ENCODE measurements at regions not wholly inside any gene's neighbourhood (a gene's known extent, or its start where the extent isn't known, plus 50 kb on each side); places are given as distances from the start of the nearest gene placed in this dataset.

DNA sequence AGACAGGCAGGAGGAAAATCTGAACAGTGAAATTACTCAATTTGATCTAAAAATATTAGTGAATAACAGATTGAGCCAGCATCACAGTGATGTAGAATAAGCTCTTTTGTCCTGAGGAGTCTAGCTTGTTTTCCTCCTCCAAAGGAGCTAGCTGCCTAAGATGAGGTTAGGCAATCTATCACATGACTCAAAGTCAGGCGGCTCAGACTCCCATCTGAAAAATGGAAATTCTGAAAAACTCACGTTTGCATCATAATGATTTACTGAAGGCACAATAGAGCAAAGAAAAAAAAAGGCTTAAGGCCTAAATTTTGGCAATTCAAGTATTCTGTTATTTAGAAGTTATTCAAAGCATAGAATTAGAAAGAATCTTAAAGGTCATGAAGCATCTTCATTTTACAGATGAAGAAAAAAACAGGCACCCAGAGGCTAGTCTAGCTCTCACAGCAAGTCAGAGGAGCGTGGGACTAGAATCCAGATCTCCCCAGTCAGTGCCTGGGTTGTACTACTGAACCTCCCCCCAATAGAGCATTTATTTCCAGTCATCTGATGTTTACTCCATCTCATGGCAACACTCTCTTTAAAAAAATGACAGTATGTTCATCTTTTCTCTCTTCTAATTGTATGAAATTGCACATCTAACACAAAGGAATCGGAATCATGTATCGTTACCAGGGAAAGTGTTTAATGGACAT is 62.5 kb upstream of the ATF3 start:
- H3K27me3 ChIP-seq (ENCODE audit: low read depth, low read length): no peaks in the 10 kb centered on the region
- no peaks in the 10 kb centered on the region for H3K36me3 ChIP-seq (ENCODE audit: control insufficient read depth in 1 of 2, insufficient read depth in 2 of 2, low read length in 2 of 2)
- no peaks in the 10 kb centered on the region for H3K4me1 ChIP-seq (ENCODE audit: control insufficient read depth in 1 of 2, insufficient read depth in 2 of 2, low read length in 2 of 2)
- no peak overlapping the region for H3K4me3 ChIP-seq (ENCODE audit: low read depth in 1 of 2, low read length in 2 of 2)
- no peaks in the 10 kb centered on the region for H3K9me3 ChIP-seq (ENCODE audit: control insufficient read depth in 1 of 2, low read length in 2 of 2)
- peak overlapping the region; percentile 54 for H3K27ac ChIP-seq (ENCODE audit: low read length)

DNA sequence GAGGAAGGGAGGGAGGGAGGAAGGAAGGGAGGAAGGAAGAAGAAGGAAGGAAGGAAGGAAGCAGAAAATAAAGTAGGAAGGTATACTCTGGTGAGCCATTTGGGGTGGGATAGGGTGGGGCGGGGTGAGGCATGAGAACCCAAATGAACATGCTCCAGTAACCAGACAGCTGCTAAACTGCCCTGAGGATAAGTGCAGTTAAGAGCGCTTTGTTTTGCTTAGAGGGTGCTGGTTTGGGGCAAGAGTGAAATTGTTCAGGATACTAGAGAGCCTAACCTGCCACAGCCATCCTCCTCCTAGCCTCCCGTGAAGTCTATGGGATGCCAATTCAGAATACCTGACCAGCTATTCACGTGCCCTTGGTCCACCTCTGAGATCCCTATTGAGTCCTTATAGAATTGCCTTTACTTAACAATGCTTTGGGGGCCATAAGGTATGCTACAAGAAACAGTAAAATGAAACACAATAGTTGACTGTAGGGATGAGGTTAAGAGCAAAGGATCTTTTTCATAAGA is 59.0 kb upstream of the ATF3 start:
- no peaks in the 10 kb centered on the region for H3K36me3 ChIP-seq (ENCODE audit: control insufficient read depth in 1 of 2, insufficient read depth in 2 of 2, low read length in 2 of 2)
- no peaks in the 10 kb centered on the region for H3K4me1 ChIP-seq (ENCODE audit: control insufficient read depth in 1 of 2, insufficient read depth in 2 of 2, low read length in 2 of 2)
- no peaks in the 10 kb centered on the region for H3K27me3 ChIP-seq (ENCODE audit: low read depth, low read length)
- no peak overlapping the region for H3K4me3 ChIP-seq (ENCODE audit: low read depth in 1 of 2, low read length in 2 of 2)
- no peak overlapping the region for H3K27ac ChIP-seq (ENCODE audit: low read length)
- H3K9me3 ChIP-seq (ENCODE audit: control insufficient read depth in 1 of 2, low read length in 2 of 2): no peaks in the 10 kb centered on the region

DNA sequence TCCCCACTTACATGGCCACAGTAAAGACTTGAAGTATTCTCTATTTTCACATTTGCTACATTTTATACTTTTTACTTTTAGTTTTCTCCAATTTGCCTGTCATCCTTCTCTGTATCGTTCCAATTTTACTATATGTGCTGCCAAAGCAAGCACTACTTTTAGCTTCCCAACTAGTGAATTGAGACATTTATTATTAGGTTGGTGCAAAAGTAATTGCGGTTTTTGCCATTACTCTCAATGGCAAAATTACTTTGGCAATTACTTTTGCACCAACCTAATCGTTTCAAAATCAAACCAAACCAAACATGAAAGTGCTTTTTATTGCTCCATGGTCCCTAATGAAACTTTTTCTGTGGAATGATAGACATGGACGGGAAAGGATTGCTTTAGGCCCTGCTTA is 56.6 kb upstream of the ATF3 start:
- Histone ChIP-seq H3K4me1 (ENCODE audit: control insufficient read depth in 1 of 2, insufficient read depth in 2 of 2, low read length in 2 of 2) (no peaks in the 10 kb centered on the region), H3K27me3 (ENCODE audit: low read depth, low read length) (no peaks in the 10 kb centered on the region), H3K36me3 (ENCODE audit: control insufficient read depth in 1 of 2, insufficient read depth in 2 of 2, low read length in 2 of 2) (no peaks in the 10 kb centered on the region), H3K9me3 (ENCODE audit: control insufficient read depth in 1 of 2, low read length in 2 of 2) (no peaks in the 10 kb centered on the region), H3K27ac (ENCODE audit: low read length) (no peak overlapping the region), H3K4me3 (ENCODE audit: low read depth in 1 of 2, low read length in 2 of 2) (no peak overlapping the region)

- Histone ChIP-seq H3K27ac (ENCODE audit: low read length) (no peak overlapping the region), H3K4me3 (ENCODE audit: low read depth in 1 of 2, low read length in 2 of 2) (no peak overlapping the region), H3K36me3 (ENCODE audit: control insufficient read depth in 1 of 2, insufficient read depth in 2 of 2, low read length in 2 of 2) (no peaks in the 10 kb centered on the region), H3K9me3 (ENCODE audit: control insufficient read depth in 1 of 2, low read length in 2 of 2) (no peaks in the 10 kb centered on the region), H3K27me3 (ENCODE audit: low read depth, low read length) (no peaks in the 10 kb centered on the region), H3K4me1 (ENCODE audit: control insufficient read depth in 1 of 2, insufficient read depth in 2 of 2, low read length in 2 of 2) (no peaks in the 10 kb centered on the region)
These were observed 54.9 kb upstream of the ATF3 start for GRCh38 chr1:212553676-212554075.

DNA sequence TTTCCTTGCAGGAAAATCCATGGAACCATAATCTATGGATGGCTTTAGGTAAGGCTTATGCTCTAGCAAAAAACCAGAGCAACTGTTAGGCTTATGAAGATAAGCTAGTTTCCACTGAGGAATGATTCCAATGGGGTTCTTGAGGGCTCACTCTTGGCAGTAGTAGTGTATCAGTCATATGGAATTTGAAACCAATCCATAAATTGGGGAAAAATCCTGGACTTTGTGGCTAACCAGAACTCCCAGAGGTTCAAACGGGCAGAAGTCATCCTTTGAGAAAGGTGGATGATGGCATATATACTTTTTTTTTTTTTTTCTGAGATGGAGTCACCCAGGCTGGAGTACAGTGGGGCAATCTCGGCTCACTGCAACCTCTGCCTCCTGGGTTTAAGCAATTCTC is 54.2 kb upstream of the ATF3 start:
- H3K4me1 ChIP-seq (ENCODE audit: control insufficient read depth in 1 of 2, insufficient read depth in 2 of 2, low read length in 2 of 2): no peaks in the 10 kb centered on the region
- no peak overlapping the region for H3K27ac ChIP-seq (ENCODE audit: low read length)
- no peaks in the 10 kb centered on the region for H3K9me3 ChIP-seq (ENCODE audit: control insufficient read depth in 1 of 2, low read length in 2 of 2)
- no peaks in the 10 kb centered on the region for H3K36me3 ChIP-seq (ENCODE audit: control insufficient read depth in 1 of 2, insufficient read depth in 2 of 2, low read length in 2 of 2)
- no peaks in the 10 kb centered on the region for H3K27me3 ChIP-seq (ENCODE audit: low read depth, low read length)
- H3K4me3 ChIP-seq (ENCODE audit: low read depth in 1 of 2, low read length in 2 of 2): no peak overlapping the region

- no peaks in the 10 kb centered on the region for H3K36me3 ChIP-seq (ENCODE audit: control insufficient read depth in 1 of 2, insufficient read depth in 2 of 2, low read length in 2 of 2)
- H3K4me3 ChIP-seq (ENCODE audit: low read depth in 1 of 2, low read length in 2 of 2): no peak overlapping the region
- no peak overlapping the region for H3K27ac ChIP-seq (ENCODE audit: low read length)
- H3K4me1 ChIP-seq (ENCODE audit: control insufficient read depth in 1 of 2, insufficient read depth in 2 of 2, low read length in 2 of 2): no peaks in the 10 kb centered on the region
- no peaks in the 10 kb centered on the region for H3K9me3 ChIP-seq (ENCODE audit: control insufficient read depth in 1 of 2, low read length in 2 of 2)
- H3K27me3 ChIP-seq (ENCODE audit: low read depth, low read length): no peaks in the 10 kb centered on the region
These were observed 53.1 kb upstream of the ATF3 start for GRCh38 chr1:212555426-212555825.

- Histone ChIP-seq H3K9me3 (ENCODE audit: control insufficient read depth in 1 of 2, low read length in 2 of 2) (no peaks in the 10 kb centered on the region), H3K27ac (ENCODE audit: low read length) (no peak overlapping the region)
These were observed 51.6 kb upstream of the ATF3 start for GRCh38 chr1:212556822-212557549.

GRCh38 chr1:212557739-212558692 is 50.5 kb upstream of the ATF3 start:
- Histone ChIP-seq H3K4me1 (ENCODE audit: control insufficient read depth in 1 of 2, insufficient read depth in 2 of 2, low read length in 2 of 2) (no peaks in the 10 kb centered on the region), H3K36me3 (ENCODE audit: control insufficient read depth in 1 of 2, insufficient read depth in 2 of 2, low read length in 2 of 2) (no peaks in the 10 kb centered on the region), H3K27me3 (ENCODE audit: low read depth, low read length) (no peaks in the 10 kb centered on the region), H3K27ac (ENCODE audit: low read length) (peak overlapping the region; percentile 37), H3K9me3 (ENCODE audit: control insufficient read depth in 1 of 2, low read length in 2 of 2) (no peaks in the 10 kb centered on the region), H3K4me3 (ENCODE audit: low read depth in 1 of 2, low read length in 2 of 2) (peak overlapping the region; percentile 34 to 64)

More at GRCh38 chr1:212556822-212557549, 51.6 kb upstream of the ATF3 start:
- no peaks in the 10 kb centered on the region for H3K27me3 ChIP-seq (ENCODE audit: low read depth, low read length)
- H3K4me1 ChIP-seq (ENCODE audit: control insufficient read depth in 1 of 2, insufficient read depth in 2 of 2, low read length in 2 of 2): no peaks in the 10 kb centered on the region
- no peak overlapping the region for H3K4me3 ChIP-seq (ENCODE audit: low read depth in 1 of 2, low read length in 2 of 2)
- H3K36me3 ChIP-seq (ENCODE audit: control insufficient read depth in 1 of 2, insufficient read depth in 2 of 2, low read length in 2 of 2): no peaks in the 10 kb centered on the region

DNA sequence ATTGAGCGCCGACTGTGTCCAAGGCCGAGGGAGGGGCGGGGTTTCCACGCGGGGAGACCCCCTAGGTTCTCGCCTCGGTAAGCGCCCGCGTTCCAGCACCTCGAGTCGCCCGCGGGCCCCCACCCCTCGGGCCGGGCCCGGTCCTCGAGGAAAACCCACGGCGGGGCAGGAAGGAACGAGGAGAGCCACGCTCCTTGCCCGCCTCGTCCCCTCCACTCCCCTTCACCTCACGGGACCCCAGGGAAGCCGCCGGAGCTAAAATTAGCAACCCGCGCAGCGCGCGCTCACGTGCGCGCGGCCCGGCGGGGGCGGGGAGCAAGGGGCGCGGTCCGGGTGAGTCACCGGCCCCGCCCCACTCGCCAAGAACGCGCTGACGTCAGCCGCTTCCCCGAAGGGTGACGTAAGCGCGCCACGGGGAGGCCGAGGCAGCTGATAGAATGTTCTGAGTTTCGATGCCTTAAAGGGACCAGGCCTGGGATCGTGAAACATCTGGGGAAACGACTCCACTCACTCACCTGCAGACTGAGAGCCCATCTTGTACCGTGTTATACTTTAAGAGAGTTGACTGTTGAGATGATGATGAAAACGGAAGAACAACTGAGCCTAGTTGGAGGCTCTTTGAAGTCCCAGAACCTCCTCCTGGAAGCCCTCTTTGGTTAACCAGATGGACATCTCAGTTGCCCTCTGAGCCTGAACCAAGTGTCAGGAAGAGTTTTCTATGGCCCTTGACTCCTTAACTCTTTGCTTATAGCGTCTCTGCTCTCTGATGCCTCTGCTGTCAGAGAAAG is 49.7 kb upstream of the ATF3 start:
- peak overlapping the region; percentile 89 for H3K27ac ChIP-seq (ENCODE audit: low read length)
- H3K36me3 ChIP-seq (ENCODE audit: control insufficient read depth in 1 of 2, insufficient read depth in 2 of 2, low read length in 2 of 2): no peaks in the 10 kb centered on the region
- no peaks in the 10 kb centered on the region for H3K9me3 ChIP-seq (ENCODE audit: control insufficient read depth in 1 of 2, low read length in 2 of 2)
- no peaks in the 10 kb centered on the region for H3K4me1 ChIP-seq (ENCODE audit: control insufficient read depth in 1 of 2, insufficient read depth in 2 of 2, low read length in 2 of 2)
- no peaks in the 10 kb centered on the region for H3K27me3 ChIP-seq (ENCODE audit: low read depth, low read length)
- peak overlapping the region; percentile 34 to 64 for H3K4me3 ChIP-seq (ENCODE audit: low read depth in 1 of 2, low read length in 2 of 2)

Data from muscle layer of duodenum (tissue), 2 donors.